HG02571 (cell line): ENCODE measurements at regions not wholly inside any gene's neighbourhood (a gene's known extent, or its start where the extent isn't known, plus 50 kb on each side); places are given as distances from the start of the nearest gene placed in this dataset.

ENCODE experiments used
- ATAC-seq: cut with Tn5 transposase; IDR thresholded peaks from one replicate; pipeline ENCODE4 v1.9.1; 2021; ENCODE audit warnings: mild to moderate bottlenecking, moderate library complexity; ENCODE audit not compliant: unreplicated experiment

- no peak for ATAC-seq
These were observed 52.2 kb downstream of the ADRA2C start for GRCh38 chr4:3818371-3818770.

- no peak for ATAC-seq
These were observed 53.2 kb downstream of the ADRA2C start for GRCh38 chr4:3819210-3819919.

- no peak for ATAC-seq
These were observed 54.0 kb downstream of the ADRA2C start for GRCh38 chr4:3820016-3820805.

- no peak for ATAC-seq
These were observed 54.8 kb downstream of the ADRA2C start for GRCh38 chr4:3820806-3821579.

- no peak for ATAC-seq
These were observed 55.5 kb downstream of the ADRA2C start for GRCh38 chr4:3821580-3822229.

GRCh38 chr4:3822230-3822947, 56.2 kb downstream of the ADRA2C start:
- ATAC-seq: no peak

- ATAC-seq: no peak
These were observed 57.5 kb downstream of the ADRA2C start for GRCh38 chr4:3823496-3824341.

GRCh38 chr4:3824521-3825270, 58.5 kb downstream of the ADRA2C start:
- no peak for ATAC-seq

- ATAC-seq: no peak
These were observed 59.3 kb downstream of the ADRA2C start for GRCh38 chr4:3825530-3825929.

- ATAC-seq: no peak
These were observed 60.3 kb downstream of the ADRA2C start for GRCh38 chr4:3826247-3827172.

- ATAC-seq: no peak
These were observed 61.7 kb downstream of the ADRA2C start for GRCh38 chr4:3827616-3828492.

- no peak for ATAC-seq
These were observed 62.4 kb downstream of the ADRA2C start for GRCh38 chr4:3828546-3828945.

- no peak for ATAC-seq
These were observed 63.2 kb downstream of the ADRA2C start for GRCh38 chr4:3829211-3829955.

GRCh38 chr4:3829956-3830773, 64.0 kb downstream of the ADRA2C start:
- ATAC-seq: no peak
